Caco-2 (cell line): ENCODE measurements at regions not wholly inside any gene's neighbourhood (a gene's known extent, or its start where the extent isn't known, plus 50 kb on each side); places are given as distances from the start of the nearest gene placed in this dataset.

Experiments
- BruUV-seq: library from RNA; stranded (reverse); fragments of 400-500 nt; replicated peaks from 2 replicates; lab custom pipeline; 2021; lab: Mats Ljungman, UMichigan
- CTCF ChIA-PET: fragments of 300-600 bp; sonication (Branson Sonifier 250); formaldehyde crosslinking; loops from one replicate; lab custom pipeline; 2022; ENCODE audit warnings: antibody characterized with exemption; lab: Charles Lee
- POLR2A ChIA-PET: fragments of 300-600 bp; sonication (Branson Sonifier 250); formaldehyde crosslinking; loops from one replicate; lab custom pipeline; 2022; ENCODE audit warnings: antibody characterized with exemption; lab: Charles Lee
- DNase-seq, 2 experiments: peaks; one replicate each; pipeline versions ENCODE4 v3.0.0 to v3.0.0-alpha.2; 2020 to 2022
- H3K27me3 ChIP-seq: replicated peaks from 2 replicates; pipeline ENCODE4 v1.6.0; 2011; ENCODE audit warnings: low read length; ENCODE audit not compliant: control insufficient read depth, insufficient read depth
- H3K36me3 ChIP-seq: 2 replicates; pipeline ENCODE4 v1.5.1; 2011; ENCODE audit warnings: low read length; ENCODE audit not compliant: control insufficient read depth, insufficient read depth
- H3K4me1 ChIP-seq: fragments of 250-450 bp; sonication (Bioruptor Pico); 2 replicates; pipeline ENCODE4 v1.5.1; 2020; ENCODE audit warnings: mild to moderate bottlenecking
- H3K4me3 ChIP-seq: 2 replicates; pipeline ENCODE4 v1.5.1; 2011; ENCODE audit warnings: low read depth, mild to moderate bottlenecking, control low read depth, low read length
- H3K9me3 ChIP-seq: fragments of 250-450 bp; sonication (Bioruptor Pico); 2 replicates; pipeline ENCODE4 v1.5.1; 2020; ENCODE audit warnings: mild to moderate bottlenecking, moderate library complexity
- H3K27ac Mint-ChIP-seq: one replicate; pipeline ENCODE4 v1.8.0; 2022; ENCODE audit warnings: mixed read lengths; ENCODE audit not compliant: unreplicated experiment
- H3K27me3 Mint-ChIP-seq: one replicate; pipeline ENCODE4 v1.8.0; 2022; ENCODE audit warnings: mixed read lengths; ENCODE audit not compliant: insufficient read depth, unreplicated experiment
- H3K36me3 Mint-ChIP-seq: one replicate; pipeline ENCODE4 v1.8.0; 2022; ENCODE audit warnings: mild to moderate bottlenecking, mixed read lengths; ENCODE audit not compliant: insufficient read depth, unreplicated experiment
- H3K4me1 Mint-ChIP-seq: one replicate; pipeline ENCODE4 v1.8.0; 2022; ENCODE audit warnings: low read depth, mixed read lengths; ENCODE audit not compliant: unreplicated experiment
- H3K4me3 Mint-ChIP-seq: one replicate; pipeline ENCODE4 v1.8.0; 2022; ENCODE audit warnings: mild to moderate bottlenecking, moderate library complexity, mixed read lengths; ENCODE audit not compliant: unreplicated experiment
- H3K9me3 Mint-ChIP-seq: one replicate; pipeline ENCODE4 v1.8.0; 2022; ENCODE audit warnings: mixed read lengths; ENCODE audit not compliant: unreplicated experiment
- CTCF ChIP-seq, 2 experiments: fragments of 200-600 bp in 1 of 2; IDR thresholded peaks; 1 replicate in 1 of 2; 2 replicates in 1 of 2; pipeline versions ENCODE4 v1.5.1 to v1.8.0; 2011 to 2022; ENCODE audit warnings: antibody characterized with exemption in 1 of 2, control low read depth in 1 of 2, inconsistent platforms in 1 of 2, low read depth in 1 of 2, low read length in 1 of 2, mild to moderate bottlenecking in 1 of 2, moderate library complexity in 1 of 2; ENCODE audit not compliant: insufficient read depth in 1 of 2, severe bottlenecking in 1 of 2, unreplicated experiment in 1 of 2
- intact Hi-C: fragments of 100-400 bp; cut with micrococcal nuclease; formaldehyde crosslinking; loops from one replicate; pipeline ENCODE4 v1.10.0; 2022; ENCODE audit not compliant: unreplicated experiment

GRCh38 chr4:83692028-83692427 is 156.1 kb downstream of the GPAT3 start:
- H3K4me3 Mint-ChIP-seq, result no peak overlapping the region
- no peak for DNase-seq
- H3K36me3 ChIP-seq, result no peaks in the 10 kb centered on the region
- TF ChIP-seq CTCF (IDR thresholded peaks at IDR 0.05; ENCODE audit: insufficient read depth in 1 of 2, low read depth in 1 of 2, low read length in 1 of 2, severe bottlenecking in 1 of 2, unreplicated experiment in 1 of 2), result no peak
- BruUV-seq, result no TSS peak
- H3K9me3 ChIP-seq, result no peaks in the 10 kb centered on the region
- H3K4me1 Mint-ChIP-seq, result no peaks in the 10 kb centered on the region
- POLR2A ChIA-PET, result no interaction called here
- H3K27ac Mint-ChIP-seq, result no peak overlapping the region
- H3K4me3 ChIP-seq, result no peak overlapping the region
- H3K27me3 ChIP-seq, result no peaks in the 10 kb centered on the region
- H3K4me1 ChIP-seq, result no peaks in the 10 kb centered on the region
- CTCF ChIA-PET, result no interaction called here
- peaks cover 5% of the 10 kb centered on the region for H3K27me3 Mint-ChIP-seq
- intact Hi-C loops, result no loop called here
- no peaks in the 10 kb centered on the region for H3K9me3 Mint-ChIP-seq
- H3K36me3 Mint-ChIP-seq, result no peaks in the 10 kb centered on the region

- CTCF ChIA-PET, result no interaction called here
- Mint-ChIP-seq H3K36me3 (no peaks in the 10 kb centered on the region), H3K4me3 (no peak overlapping the region), H3K27ac (no peak overlapping the region), H3K27me3 (peaks cover 8% of the 10 kb centered on the region), H3K4me1 (no peaks in the 10 kb centered on the region), H3K9me3 (no peaks in the 10 kb centered on the region)
- H3K4me1 ChIP-seq, result no peaks in the 10 kb centered on the region
- H3K27me3 ChIP-seq, result no peaks in the 10 kb centered on the region
- no peak overlapping the region for H3K4me3 ChIP-seq
- no peak for TF ChIP-seq CTCF (IDR thresholded peaks at IDR 0.05; ENCODE audit: insufficient read depth in 1 of 2, low read depth in 1 of 2, low read length in 1 of 2, severe bottlenecking in 1 of 2, unreplicated experiment in 1 of 2)
- no peaks in the 10 kb centered on the region for H3K36me3 ChIP-seq
- DNase-seq, result no peak
- H3K9me3 ChIP-seq, result no peaks in the 10 kb centered on the region
- POLR2A ChIA-PET, result no interaction called here
- intact Hi-C loops, result no loop called here
- BruUV-seq, result no TSS peak
Measured at GRCh38 chr4:83686166-83686565, 150.3 kb downstream of the GPAT3 start.

- Mint-ChIP-seq H3K4me1 (no peaks in the 10 kb centered on the region), H3K9me3 (no peaks in the 10 kb centered on the region), H3K27ac (no peak overlapping the region), H3K36me3 (no peaks in the 10 kb centered on the region), H3K4me3 (no peak overlapping the region), H3K27me3 (peaks cover 15% of the 10 kb centered on the region)
- TF ChIP-seq CTCF (IDR thresholded peaks at IDR 0.05; ENCODE audit: insufficient read depth in 1 of 2, low read depth in 1 of 2, low read length in 1 of 2, severe bottlenecking in 1 of 2, unreplicated experiment in 1 of 2), result no peak
- H3K4me1 ChIP-seq, result no peaks in the 10 kb centered on the region
- no TSS peak for BruUV-seq
- no peaks in the 10 kb centered on the region for H3K27me3 ChIP-seq
- POLR2A ChIA-PET, result no interaction called here
- intact Hi-C loops, result no loop called here
- DNase-seq, result no peak
- H3K36me3 ChIP-seq, result no peaks in the 10 kb centered on the region
- H3K4me3 ChIP-seq, result no peak overlapping the region
- H3K9me3 ChIP-seq, result no peaks in the 10 kb centered on the region
- CTCF ChIA-PET, result no interaction called here
Measured at GRCh38 chr4:83679692-83680091, 143.8 kb downstream of the GPAT3 start.
